ENCODE measurements at regions not wholly inside any gene's neighbourhood (a gene's known extent, or its start where the extent isn't known, plus 50 kb on each side); places are given as distances from the start of the nearest gene placed in this dataset.

DNA sequence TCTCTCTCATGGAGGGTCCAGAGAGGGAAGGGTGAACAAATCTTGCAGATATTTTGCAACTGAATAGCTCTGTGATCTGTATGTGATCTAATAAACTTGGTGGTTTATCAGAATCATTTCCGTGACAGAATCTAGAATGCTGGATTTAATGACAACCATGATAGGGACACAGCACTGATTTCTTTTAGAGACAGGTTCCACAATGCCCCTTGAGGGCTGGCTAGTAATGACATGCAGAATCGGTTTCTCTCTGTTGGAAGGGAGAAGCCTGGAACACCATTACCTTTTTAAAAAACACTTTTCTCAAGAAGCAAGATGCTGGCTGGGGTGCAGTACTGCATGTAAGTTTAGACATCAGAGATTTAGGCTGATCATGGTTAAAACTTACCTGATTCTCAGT lies 313.4 kb downstream of the CDH26 start:
- DNase-seq (ENCODE audit: low read depth in 2 of 2): no peak

DNA sequence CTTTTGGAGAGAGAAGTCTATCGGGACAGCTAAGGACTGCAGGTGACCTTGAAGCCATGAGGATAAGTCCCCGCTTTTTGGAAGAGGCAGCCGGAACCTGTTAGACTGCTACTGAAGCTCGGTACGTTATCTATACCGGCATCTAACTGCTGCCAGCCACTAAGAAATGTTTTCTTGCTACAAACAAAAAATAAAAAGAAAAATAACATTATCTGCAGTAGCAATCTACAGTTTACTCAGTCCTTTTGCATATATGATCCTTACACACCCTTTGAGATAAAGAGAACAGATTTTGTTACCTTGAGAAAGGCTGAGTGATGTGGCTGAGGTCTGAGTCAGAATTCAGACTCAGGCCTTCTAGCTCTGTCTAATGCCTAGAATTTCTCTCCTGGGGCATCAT lies 314.6 kb downstream of the CDH26 start:
- no peak for DNase-seq (ENCODE audit: low read depth in 2 of 2)

DNA sequence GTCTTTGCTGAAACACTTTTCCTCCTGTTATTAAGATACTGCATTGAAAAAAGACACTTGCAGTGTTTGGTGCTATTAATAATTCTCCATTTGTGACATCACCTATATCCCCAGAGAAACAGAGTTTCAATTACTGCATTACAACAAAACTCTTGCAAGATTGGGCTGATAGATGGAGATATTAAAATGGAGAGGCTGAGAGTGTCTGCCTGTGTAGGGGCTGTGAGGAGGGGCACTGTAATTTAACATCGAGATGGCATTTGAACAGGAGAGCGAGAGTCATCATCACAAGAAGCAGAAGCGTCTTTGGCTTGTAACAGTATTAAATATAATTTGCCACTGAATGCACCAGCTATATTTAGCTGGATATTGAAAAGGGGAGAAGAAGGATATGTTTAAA lies 316.5 kb downstream of the CDH26 start:
- DNase-seq (ENCODE audit: low read depth in 2 of 2): no peak

DNA sequence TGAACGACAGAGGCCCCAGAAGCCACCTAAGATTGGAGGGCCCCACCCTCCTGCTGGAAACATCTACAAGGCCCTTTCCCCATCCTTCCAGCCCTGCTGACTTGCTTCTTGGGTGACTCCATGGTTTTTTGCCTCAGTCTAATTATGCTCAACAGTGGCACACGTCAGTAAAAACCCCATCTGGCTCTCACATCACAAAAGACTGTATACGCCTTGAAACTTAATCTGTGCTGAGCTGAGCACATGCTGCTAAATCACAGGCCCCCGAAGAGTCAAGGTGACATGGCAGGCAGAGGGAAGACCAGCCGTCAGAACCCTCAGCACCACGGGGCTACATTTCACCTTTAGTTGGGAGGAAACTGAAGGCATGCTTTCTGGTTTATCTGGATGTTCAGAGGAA lies 323.1 kb downstream of the CDH26 start:
- DNase-seq (ENCODE audit: low read depth in 2 of 2): no peak

DNA sequence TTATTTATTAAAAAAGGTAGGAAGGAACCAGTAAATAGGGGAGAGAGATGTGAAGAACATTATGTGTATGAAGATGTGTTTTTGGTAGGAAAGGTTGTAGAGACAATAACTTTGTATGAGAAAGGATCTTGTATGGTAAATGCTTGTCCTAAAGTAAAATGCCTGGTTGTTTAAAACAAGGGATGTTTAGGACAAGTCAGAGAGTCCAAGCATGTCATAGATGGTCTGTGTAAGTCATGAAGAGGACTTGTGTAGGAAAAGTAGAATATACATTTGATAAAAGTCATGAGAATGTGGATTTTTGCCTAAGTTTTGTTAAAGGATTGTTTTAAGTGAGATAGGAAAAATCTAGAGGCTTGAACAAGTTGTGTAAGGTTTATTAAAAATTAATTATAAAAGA lies 325.1 kb downstream of the CDH26 start:
- no peak for DNase-seq (ENCODE audit: low read depth in 2 of 2)

DNA sequence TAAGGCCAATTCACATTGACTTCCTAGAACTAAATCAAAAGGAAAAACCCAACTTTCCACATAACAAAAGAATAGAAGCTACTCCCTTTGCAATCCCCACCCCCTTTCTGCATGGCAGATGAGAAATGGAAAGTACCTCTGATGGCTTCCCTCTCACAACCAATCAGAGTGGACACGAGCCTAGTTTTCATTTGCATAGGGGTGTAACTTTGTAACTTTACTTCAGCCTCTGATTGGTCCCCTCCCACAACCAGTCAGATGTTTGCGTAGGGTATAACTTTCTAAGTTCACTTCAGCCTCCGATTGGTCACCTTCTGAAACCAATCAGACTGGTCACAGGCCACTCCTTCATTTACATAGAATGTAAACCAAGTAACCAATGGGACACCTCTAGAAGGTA lies 328.5 kb downstream of the CDH26 start:
- no peak for DNase-seq (ENCODE audit: low read depth in 2 of 2)

DNA sequence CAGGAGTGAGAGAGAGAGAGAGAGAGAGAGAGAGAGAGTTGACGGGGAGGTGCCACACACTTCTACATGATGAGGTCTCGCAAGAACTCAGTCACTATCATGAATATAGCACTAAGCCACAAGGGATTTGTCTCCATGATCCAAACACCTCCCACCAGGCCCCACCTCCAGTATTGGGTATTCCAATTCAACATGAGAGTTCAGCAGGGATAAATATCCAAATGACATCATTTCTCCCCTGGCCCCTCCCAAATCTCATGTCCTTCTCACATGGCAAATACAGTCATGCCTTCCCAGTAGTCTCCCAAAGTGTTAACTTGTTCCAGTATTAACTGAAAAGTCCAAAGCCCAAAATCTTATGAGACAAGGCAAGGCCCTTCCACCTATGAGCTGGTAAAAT lies 330.7 kb downstream of the CDH26 start:
- no peak for DNase-seq (ENCODE audit: low read depth in 2 of 2)

DNA sequence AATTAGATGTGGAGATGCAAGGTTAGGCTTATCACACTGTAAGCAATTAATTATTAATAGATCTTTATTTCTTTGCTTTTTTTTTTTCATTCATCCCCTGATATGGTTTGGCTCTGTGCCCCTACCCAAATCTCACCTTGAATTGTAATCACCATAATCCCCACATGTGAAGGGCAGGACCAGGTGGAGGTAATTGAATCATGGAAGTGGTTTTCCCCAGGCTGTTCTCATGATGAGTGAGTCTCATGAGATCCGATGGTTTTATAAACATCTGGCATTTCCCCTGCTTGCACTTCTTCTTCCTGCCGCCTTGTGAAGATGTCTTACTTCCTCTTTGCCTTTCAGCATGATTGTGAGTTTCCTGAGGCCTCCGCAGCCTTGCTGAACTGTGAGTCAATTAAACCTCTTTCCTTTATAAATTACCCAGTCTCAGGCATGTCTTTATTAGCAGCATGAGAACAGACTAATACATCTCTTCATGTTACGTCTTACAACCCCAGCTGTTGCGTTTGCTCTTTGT lies 333.8 kb downstream of the CDH26 start:
- no peak for DNase-seq (ENCODE audit: low read depth in 2 of 2)

DNA sequence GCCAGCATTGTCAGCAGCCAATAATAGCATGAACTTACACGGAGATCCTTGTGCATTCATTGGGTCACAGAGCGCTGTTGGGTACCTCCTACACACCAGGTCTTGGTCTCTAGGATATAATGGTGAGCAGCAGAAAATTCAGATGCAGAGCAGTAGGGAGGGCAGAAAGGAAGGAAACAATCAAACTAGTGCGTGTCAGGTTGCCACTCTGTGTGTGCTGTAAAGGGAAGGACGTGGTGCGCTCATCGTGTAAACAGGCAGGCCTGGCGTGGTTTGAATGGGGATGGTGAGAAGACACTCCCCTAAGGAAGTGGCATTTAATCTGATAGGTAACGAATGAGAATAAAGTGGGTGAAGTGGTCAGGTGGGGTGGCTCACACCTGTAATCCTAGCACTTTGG lies 336.4 kb downstream of the CDH26 start:
- no peak for DNase-seq (ENCODE audit: low read depth in 2 of 2)

DNA sequence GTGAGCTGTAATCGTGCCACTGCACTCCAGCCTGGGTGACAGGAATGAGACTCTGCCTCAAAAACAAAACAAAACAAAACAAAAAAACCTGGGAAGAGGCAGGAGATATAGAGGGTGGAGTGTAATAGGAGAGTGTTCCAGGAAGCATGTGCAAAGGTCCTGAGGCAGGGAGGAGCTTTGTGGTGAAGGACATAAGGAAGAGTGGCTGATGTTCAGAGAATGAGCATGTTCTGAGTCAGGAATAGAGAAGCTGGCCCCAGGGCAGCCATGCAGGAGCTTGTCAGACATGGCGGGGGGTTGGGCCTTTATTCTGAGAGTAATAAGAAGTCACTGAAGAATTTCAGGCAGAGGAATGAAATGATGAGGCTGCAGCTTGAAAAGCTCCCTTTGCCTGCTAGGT lies 337.0 kb downstream of the CDH26 start:
- no peak for DNase-seq (ENCODE audit: low read depth in 2 of 2)

DNA sequence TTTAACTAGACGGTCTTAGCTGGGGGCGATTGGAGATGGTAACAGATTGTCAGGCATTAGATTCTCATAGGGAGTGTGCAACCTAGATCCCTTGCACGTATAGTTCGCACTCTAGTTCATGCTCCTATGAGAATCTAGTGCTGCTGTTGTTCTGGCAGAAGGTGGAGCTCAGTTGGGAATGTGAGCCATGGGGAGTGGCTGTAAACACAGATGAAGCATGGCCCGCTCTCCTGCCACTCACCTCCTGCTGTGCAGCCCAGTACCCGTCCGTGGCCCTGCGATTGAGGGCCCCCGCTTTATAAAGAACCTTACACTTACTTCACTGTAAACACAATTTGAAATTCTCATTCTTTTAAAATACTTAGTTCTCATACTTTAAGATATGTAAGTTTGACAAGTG lies 339.4 kb downstream of the CDH26 start:
- DNase-seq (ENCODE audit: low read depth in 2 of 2): no peak

DNA sequence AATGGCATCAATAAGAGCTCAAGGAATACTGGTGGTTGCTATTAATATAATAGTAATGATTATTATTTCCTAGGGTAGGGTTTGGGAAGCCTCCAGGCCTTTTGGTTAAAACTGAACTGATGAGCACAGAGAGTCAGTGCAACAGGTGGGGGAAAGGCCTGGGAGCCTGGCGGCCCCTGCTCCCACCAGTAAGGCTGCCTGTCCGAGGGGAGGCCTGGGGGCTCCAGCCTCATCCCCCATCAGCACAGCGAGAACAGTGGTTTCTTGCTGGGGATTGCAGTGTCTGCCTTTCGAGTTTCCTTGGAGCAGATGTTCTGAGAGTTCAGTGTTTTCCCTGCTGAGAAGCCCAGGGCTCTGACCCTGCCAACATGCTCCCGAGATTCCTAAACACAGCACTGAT lies 340.4 kb downstream of the CDH26 start:
- no peak for DNase-seq (ENCODE audit: low read depth in 2 of 2)

DNA sequence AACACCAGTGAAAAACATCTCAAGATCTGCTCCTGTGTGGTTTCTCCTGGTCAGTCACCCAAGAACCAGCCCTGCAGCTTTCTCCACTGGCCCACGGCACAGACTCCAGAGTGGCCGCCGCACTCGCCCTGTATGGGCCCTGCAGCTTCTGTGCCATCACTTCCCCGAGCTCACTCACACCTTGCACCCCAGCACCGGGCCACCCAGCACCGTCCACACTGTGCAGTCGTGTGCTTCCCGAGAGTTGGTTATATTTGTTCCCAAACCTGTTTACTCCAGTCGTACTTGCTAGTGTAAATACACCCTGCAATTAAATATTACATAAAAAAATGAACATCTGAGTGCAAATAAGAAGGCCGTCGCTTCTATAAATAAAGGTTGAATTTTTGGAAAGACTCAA lies 341.7 kb downstream of the CDH26 start:
- DNase-seq (ENCODE audit: low read depth in 2 of 2): no peak

DNA sequence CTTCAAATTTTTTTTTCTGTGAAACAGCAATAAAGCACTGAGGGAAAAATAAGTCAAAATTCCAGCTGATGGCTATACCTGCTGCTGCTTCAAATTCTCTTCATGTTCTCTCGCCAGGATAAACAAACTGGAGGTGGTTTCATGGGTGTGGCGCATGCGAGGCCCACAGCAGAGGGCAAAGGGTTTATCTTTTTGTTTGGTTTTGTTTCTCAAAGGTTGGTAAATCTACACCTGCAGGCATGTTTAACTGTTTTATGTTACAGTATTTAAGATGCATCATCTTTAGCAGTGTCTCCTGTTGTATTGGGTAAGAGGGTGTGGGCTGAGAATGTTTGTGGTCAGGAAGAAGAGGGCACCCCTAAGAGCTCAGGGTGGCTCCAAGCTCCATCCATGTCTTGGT lies 342.2 kb downstream of the CDH26 start:
- no peak for DNase-seq (ENCODE audit: low read depth in 2 of 2)

DNA sequence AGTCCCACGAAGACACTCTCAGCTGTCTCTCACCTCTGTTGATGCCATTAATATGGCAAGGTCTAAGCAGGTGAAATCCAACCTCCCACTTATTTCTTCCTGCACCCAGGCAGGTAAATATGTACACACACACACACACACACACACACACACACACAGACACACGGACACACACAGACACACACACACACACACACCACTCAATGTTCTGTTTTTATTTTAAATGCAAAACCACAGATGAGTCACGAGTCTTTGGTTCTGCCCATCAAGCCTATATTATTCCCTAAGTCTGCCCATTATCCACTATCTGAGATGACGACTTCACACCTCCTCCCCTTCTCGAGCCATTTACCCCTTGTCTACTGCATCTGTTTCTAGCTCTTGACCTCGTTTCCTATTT lies 344.7 kb downstream of the CDH26 start:
- no peak for DNase-seq (ENCODE audit: low read depth in 2 of 2)

DNA sequence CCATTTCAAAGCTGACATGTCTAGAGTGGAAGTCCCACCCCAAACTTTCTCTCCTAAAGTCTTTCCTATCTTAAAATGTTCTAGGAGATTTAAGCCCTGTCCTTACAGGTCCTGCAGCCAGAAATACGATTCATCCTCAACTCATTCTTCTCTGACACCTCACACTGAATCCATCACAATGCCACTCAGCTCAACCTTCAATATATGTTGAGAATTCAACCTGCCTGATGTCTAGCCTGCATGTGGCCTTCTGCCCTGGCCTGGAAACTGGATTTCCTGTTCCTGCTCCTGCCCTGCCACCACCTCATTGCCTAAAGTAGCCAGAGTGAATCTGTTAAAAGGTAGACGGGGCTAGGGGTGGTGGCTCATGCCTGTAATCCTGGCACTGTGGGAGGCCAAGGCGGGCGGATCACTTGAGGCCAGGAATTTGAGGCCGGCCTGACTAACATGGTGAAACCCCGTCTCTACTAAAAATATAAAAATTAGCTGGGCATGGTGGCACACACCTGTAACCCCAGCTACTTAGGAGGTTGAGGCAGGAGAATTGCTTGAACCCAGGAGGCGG lies 345.9 kb downstream of the CDH26 start:
- no peak for DNase-seq (ENCODE audit: low read depth in 2 of 2)

DNA sequence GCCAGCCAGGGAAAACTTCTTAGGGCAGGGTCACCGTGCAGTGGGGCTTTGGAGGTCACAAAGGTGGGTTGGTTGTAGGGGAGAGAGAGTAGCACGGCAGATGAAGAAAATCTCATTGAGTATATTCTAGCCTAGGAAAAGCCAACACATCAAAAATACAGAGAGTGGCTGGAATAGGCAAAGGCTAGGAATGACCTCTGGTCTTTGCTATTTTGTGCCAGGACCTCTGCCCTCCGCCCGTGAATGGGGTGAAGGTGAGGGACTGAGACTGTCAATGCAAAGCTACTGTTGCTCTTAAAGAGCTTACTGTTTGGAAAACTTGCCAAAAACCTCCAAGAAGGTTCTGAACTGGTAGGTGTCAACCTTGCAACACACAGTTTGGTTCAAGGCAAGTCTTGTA lies 346.7 kb downstream of the CDH26 start:
- no peak for DNase-seq (ENCODE audit: low read depth in 2 of 2)

DNA sequence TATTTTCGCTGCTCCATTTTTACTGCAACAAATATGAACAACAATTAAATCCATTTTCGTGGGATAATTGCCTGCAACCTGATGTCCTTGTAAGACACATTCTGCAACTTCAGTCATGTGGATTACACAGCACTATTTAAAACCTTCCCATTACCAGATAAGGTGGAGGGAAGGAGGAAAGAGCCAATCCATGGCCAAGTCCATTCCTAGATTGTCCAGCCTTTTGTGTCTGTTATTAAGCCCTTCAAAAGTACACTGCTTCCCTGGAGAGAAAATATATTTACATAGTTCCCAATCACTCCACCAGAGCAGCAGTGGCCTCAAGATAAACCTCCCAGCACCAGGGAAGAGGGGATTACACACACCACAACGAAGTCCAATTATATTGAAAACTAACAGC lies 347.9 kb downstream of the CDH26 start:
- DNase-seq (ENCODE audit: low read depth in 2 of 2): no peak

DNA sequence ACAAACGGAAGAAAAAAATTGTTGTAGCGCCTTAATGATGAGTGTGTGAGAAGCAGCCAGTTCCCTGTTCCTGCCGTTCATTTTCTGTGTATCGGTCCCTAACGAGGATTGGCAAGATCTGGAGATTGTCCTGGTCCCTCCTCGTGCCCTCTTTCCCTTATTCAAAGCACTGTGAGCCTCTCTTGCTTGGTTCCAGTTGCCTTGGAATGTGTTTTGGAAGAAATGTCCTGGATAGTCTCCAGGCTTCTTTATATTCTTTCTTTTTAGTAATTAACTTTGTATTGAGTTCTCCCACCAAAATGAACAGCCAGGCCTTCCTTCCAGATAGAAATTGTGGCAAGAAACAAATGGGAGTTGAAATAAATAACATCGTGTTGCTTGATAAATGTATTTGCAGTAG lies 348.3 kb downstream of the CDH26 start:
- DNase-seq (ENCODE audit: low read depth in 2 of 2): no peak

DNA sequence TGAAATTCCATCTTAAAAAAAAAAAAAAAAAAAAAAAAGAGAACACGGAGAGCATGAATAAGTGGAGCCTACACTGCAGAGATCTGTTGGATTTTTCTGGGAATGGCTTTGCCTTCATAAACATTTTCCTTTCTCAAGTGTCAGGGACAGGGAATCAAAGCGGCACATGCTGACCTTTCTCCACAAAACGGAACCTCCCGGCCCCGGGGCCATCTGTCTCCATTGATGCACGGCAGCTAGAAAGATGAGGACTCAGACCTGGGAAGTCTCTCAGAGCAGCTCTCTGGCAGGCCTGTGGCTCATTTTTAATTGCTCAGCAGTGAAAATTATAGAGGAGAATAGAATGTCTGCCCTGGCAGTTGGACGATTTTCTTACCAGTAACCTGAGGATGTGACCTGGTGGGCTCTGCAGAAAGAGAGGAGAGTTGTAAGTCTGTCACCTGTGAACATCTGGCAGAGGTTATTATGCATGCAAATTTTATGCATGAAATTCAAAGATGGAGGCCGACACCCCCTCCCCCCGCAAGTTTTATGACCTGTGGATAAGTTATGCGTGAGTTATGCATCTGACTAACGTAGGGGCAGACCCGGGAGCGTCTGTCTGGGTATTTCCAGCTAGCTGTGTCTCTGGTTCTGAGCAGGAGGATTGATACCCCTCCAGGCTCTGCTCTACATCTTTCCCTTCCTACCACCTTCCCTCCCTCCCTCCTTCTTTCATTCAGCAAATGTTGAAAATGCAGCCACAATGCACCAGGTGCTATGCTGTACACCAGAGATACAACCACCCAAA lies 352.5 kb downstream of the CDH26 start:
- DNase-seq (ENCODE audit: low read depth in 2 of 2): no peak

DNA sequence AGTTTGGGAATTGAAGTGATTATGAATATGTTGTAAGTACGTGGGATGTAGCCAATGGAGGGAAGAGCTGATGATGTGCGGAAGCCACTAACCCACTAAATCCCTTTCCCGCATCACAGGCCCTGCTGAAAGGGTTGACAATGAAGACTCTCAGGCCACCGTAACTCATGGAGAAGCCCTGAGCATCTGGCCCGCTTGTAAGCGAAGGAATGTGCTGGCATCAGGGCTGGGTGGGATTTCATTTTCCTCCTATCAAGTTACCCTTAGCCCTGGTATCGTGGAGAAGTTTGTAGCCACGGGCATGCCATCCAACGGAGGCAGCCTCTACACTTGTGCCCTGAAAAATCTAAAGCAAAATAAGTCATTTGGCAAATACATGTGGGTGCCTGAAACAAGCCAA lies 355.0 kb downstream of the CDH26 start:
- DNase-seq (ENCODE audit: low read depth in 2 of 2): no peak

DNA sequence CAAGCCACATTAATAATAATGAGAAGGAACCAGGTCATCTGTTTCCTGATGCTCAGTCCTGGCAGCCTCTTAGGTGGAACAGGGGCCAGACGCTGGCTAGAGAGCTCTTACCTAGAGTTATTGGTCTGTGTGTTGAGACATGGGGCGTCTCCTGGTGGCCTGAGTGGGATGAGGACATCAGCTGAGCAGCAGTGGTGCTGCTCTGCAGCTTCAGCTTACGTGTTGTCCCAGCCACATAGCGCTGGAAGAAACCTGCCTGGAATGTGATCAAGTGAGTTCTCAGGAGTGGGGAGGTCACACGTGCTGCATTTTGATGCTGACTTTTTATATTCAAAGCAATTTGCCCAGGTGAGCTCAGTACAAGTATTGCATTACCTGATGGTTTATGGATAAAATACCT lies 355.4 kb downstream of the CDH26 start:
- DNase-seq (ENCODE audit: low read depth in 2 of 2): no peak

DNA sequence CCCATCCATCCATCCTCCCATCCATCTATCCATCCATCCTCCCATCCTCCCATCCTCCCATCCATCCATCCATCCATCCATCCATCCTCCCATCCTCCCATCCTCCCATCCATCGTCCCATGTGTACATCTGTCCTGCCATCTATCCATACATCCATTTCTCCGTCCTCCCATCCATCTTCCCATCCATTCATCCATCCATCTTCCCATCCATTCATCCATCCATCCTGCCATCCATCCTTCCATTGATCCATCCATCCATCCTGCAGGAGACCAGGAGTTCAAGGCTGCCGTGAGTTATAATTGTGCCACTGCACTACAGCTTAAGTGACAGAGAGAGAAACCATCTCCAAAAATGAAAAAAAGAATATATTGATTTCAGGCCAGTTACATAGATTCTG lies 356.5 kb downstream of the CDH26 start:
- DNase-seq (ENCODE audit: low read depth in 2 of 2): no peak

All from stimulated activated CD4-positive, alpha-beta T cell treated with anti-CD3 and anti-CD28 coated beads, Interleukin-4, amount 100 ng/mL, for 48 hours (primary cell).